Endothelial cell of umbilical vein (primary cell): ENCODE measurements at regions not wholly inside any gene's neighbourhood (a gene's known extent, or its start where the extent isn't known, plus 50 kb on each side); places are given as distances from the start of the nearest gene placed in this dataset.
"Not testable (repeated sequence)": the region's sequence is repeated elsewhere in the genome, so short reads cannot be mapped to it uniquely, and the experiment has no call there.

Source experiments
- BruUV-seq: library from RNA; stranded (reverse); fragments of 400-500 nt; replicated peaks from 2 replicates; lab custom pipeline; 2021; lab: Mats Ljungman, UMichigan
- CTCF ChIA-PET: fragments of 300-600, 350-600 bp; sonication (Branson Sonifier 250); formaldehyde crosslinking; loops from one replicate; lab custom pipeline; 2021; ENCODE audit warnings: antibody characterized with exemption, inconsistent platforms; lab: Charles Lee
- POLR2A ChIA-PET: fragments of 300-600, 350-600 bp; sonication (Branson Sonifier 250); formaldehyde crosslinking; loops from one replicate; lab custom pipeline; 2021; ENCODE audit warnings: antibody characterized with exemption, inconsistent platforms; lab: Charles Lee
- DNase-seq: peaks from one replicate; pipeline ENCODE4 v3.0.0-alpha.2; 2011; ENCODE audit warnings: low read depth, low spot score
- FAIRE-seq: peaks from 2 replicates; lab custom pipeline; 2011; peaks lifted over from hg19 to GRCh38; lab: Jason Lieb, UNC
- H2AFZ ChIP-seq: 2 replicates; pipeline ENCODE4 v1.6.0; 2012; ENCODE audit warnings: low read depth, low read length, control low read depth, inconsistent platforms
- H3K27ac ChIP-seq: 2 replicates; pipeline ENCODE4 v1.5.1; 2011; ENCODE audit warnings: low read depth, mild to moderate bottlenecking, control low read depth, low read length, moderate library complexity; ENCODE audit not compliant: insufficient read depth
- H3K27me3 ChIP-seq, 2 experiments: 2 replicates each; pipeline versions ENCODE4 v1.6.0 to v1.6.1; 2011; ENCODE audit warnings: low read length in 2 of 2, mixed read lengths in 1 of 2; ENCODE audit not compliant: control insufficient read depth in 2 of 2, insufficient read depth in 2 of 2
- H3K36me3 ChIP-seq, 2 experiments: 2 replicates in 1 of 2; 3 replicates in 1 of 2; pipeline ENCODE4 v1.5.1; 2011; ENCODE audit warnings: low read length in 2 of 2, mild to moderate bottlenecking in 1 of 2, moderate library complexity in 1 of 2; ENCODE audit not compliant: control insufficient read depth in 2 of 2, insufficient read depth in 2 of 2; ENCODE audit errors: extremely low read depth in 1 of 2
- H3K4me1 ChIP-seq: 3 replicates; pipeline ENCODE4 v1.5.1; 2011; ENCODE audit warnings: mild to moderate bottlenecking, low read length; ENCODE audit not compliant: control insufficient read depth, insufficient read depth; ENCODE audit errors: extremely low read depth
- H3K4me2 ChIP-seq: 2 replicates; pipeline ENCODE4 v1.6.1; 2011; ENCODE audit warnings: low read length, control low read depth, mixed read lengths; ENCODE audit not compliant: insufficient read depth
- H3K4me3 ChIP-seq, 3 experiments: fragments of 200-600 bp in 1 of 3; sonication (generic), shearing (Covaris generic) in 1 of 3; replicated peaks in 1 of 3; 2 replicates each; pipeline ENCODE4 v1.5.1; 2011 to 2016; ENCODE audit warnings: control low read depth in 3 of 3, low read length in 3 of 3, mild to moderate bottlenecking in 2 of 3, inconsistent platforms in 1 of 3, low read depth in 1 of 3, moderate library complexity in 1 of 3; ENCODE audit not compliant: insufficient read depth in 1 of 3
- H3K79me2 ChIP-seq: 2 replicates; pipeline ENCODE4 v1.6.0; 2012; ENCODE audit warnings: low read length, inconsistent platforms; ENCODE audit not compliant: control insufficient read depth, insufficient read depth
- H3K9ac ChIP-seq: replicated peaks from 2 replicates; pipeline ENCODE3; 2011; ENCODE audit warnings: low read length, control low read depth; ENCODE audit not compliant: insufficient read depth; ENCODE audit errors: extremely low read depth
- H3K9me1 ChIP-seq: replicated peaks from 3 replicates; pipeline ENCODE4 v1.6.0; 2011; ENCODE audit warnings: mild to moderate bottlenecking, low read length; ENCODE audit not compliant: control insufficient read depth, insufficient read depth; ENCODE audit errors: extremely low read depth
- H3K9me3 ChIP-seq: replicated peaks from 2 replicates; pipeline ENCODE4 v1.5.1; 2012; ENCODE audit warnings: low read length, inconsistent platforms; ENCODE audit not compliant: control insufficient read depth, insufficient read depth
- H4K20me1 ChIP-seq: replicated peaks from 2 replicates; pipeline ENCODE3; 2011; ENCODE audit warnings: mild to moderate bottlenecking, low read length; ENCODE audit not compliant: control insufficient read depth, insufficient read depth; ENCODE audit errors: extremely low read depth
- EZH2 ChIP-seq: IDR thresholded peaks from 2 replicates; pipeline ENCODE4 v1.6.1; 2012; ENCODE audit warnings: borderline replicate concordance, low read depth, mild to moderate bottlenecking, moderate library complexity, low read length, inconsistent platforms; ENCODE audit not compliant: severe bottlenecking
- FOS ChIP-seq: IDR thresholded peaks from 2 replicates; pipeline ENCODE4 v1.6.1; 2011; ENCODE audit warnings: mild to moderate bottlenecking, low read length, moderate library complexity, borderline replicate concordance; ENCODE audit not compliant: insufficient read depth
- GATA2 ChIP-seq: IDR thresholded peaks from 2 replicates; pipeline ENCODE4 v1.7.0; 2011; ENCODE audit warnings: low read depth, mild to moderate bottlenecking, moderate library complexity, mixed read lengths, low read length; ENCODE audit not compliant: insufficient read length, insufficient read depth
- JUN ChIP-seq: IDR thresholded peaks from 2 replicates; pipeline ENCODE4 v1.6.1; 2011; ENCODE audit warnings: borderline replicate concordance, low read depth; ENCODE audit not compliant: insufficient read length, insufficient read depth
- MYC ChIP-seq: IDR thresholded peaks from one replicate; pipeline ENCODE4 v1.6.1; 2011; ENCODE audit warnings: mild to moderate bottlenecking, low read depth, low read length
- POLR2A ChIP-seq: IDR thresholded peaks from 2 replicates; pipeline ENCODE4 v1.6.1; 2012; ENCODE audit warnings: low read depth, mild to moderate bottlenecking, control low read depth, low read length
- POLR2AphosphoS5 ChIP-seq: IDR thresholded peaks from 2 replicates; pipeline ENCODE4 v1.6.1; 2012; ENCODE audit warnings: low read depth, mild to moderate bottlenecking, control low read depth, low read length, moderate library complexity; ENCODE audit not compliant: insufficient read depth
- dilution Hi-C: fragments of 300-500 bp; cut with MboI; formaldehyde crosslinking; loops from one replicate; pipeline ENCODE4 v1.15.0; 2019; ENCODE audit warnings: low sequenced_read_pairs; ENCODE audit not compliant: extremely low pct_ligation_motif_present
- intact Hi-C: fragments of 100-400 bp; cut with micrococcal nuclease; formaldehyde crosslinking; loops from one replicate; pipeline ENCODE4 v1.10.0; 2022
- TF ChIP-seq, protein P1 (sequence below): IDR thresholded peaks from 2 replicates; pipeline ENCODE4 v1.6.1; 2011; ENCODE audit not compliant: insufficient read depth, insufficient read length
- TF ChIP-seq, protein P2 (sequence below), 2 donors: IDR thresholded peaks; 1 replicate in 1 of 2; 2 replicates in 1 of 2; pipeline ENCODE4 v1.5.1; 2011; ENCODE audit warnings: low read length in 2 of 2, mild to moderate bottlenecking in 2 of 2, moderate library complexity in 2 of 2, control low read depth in 1 of 2, inconsistent platforms in 1 of 2, low read depth in 1 of 2; ENCODE audit not compliant: insufficient read depth in 1 of 2; ENCODE audit errors: extremely low read depth in 1 of 2

DNA sequence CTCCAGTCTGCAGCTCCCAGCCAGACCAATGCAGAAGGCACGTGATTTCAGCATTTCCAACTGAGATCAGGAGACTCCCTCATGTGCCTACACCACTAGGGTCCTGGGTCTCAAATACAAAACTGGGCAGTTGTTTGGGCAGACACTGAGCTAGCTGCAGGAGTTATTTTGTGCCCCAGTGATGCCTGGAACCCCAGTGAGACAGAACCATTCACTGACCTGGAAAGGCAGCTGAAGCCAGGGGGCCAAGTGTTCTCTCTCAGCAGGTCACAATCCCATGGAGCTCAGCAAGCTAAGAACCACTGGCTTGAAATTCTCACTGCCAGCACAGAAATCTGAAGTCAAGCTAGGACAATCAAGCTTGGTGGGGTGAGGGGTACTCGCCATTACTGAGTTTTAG, 111.7 kb upstream of the TNFSF4 start:
- H3K4me1 ChIP-seq, result no peaks in the 10 kb centered on the region
- H3K9ac ChIP-seq, result no peak overlapping the region
- no peaks in the 10 kb centered on the region for H3K9me1 ChIP-seq
- H3K79me2 ChIP-seq, result no peaks in the 10 kb centered on the region
- intact Hi-C loops, result no loop called here
- no peak overlapping the region for H3K4me3 ChIP-seq
- H3K36me3 ChIP-seq, result no peaks in the 10 kb centered on the region
- H3K9me3 ChIP-seq, result no peaks in the 10 kb centered on the region
- DNase-seq (no peak), FAIRE-seq (no peak)
- POLR2A ChIA-PET, result no interaction called here
- BruUV-seq, result no TSS peak
- no peaks in the 10 kb centered on the region for H4K20me1 ChIP-seq
- TF ChIP-seq POLR2A (no peak), GATA2 (no peak), EZH2 (no peak), MYC (no peak), JUN (no peak), POLR2AphosphoS5 (no peak), FOS (no peak)
- TF ChIP-seq, protein P1, sequence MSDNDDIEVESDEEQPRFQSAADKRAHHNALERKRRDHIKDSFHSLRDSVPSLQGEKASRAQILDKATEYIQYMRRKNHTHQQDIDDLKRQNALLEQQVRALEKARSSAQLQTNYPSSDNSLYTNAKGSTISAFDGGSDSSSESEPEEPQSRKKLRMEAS, result no peak
- TF ChIP-seq, protein P2, sequence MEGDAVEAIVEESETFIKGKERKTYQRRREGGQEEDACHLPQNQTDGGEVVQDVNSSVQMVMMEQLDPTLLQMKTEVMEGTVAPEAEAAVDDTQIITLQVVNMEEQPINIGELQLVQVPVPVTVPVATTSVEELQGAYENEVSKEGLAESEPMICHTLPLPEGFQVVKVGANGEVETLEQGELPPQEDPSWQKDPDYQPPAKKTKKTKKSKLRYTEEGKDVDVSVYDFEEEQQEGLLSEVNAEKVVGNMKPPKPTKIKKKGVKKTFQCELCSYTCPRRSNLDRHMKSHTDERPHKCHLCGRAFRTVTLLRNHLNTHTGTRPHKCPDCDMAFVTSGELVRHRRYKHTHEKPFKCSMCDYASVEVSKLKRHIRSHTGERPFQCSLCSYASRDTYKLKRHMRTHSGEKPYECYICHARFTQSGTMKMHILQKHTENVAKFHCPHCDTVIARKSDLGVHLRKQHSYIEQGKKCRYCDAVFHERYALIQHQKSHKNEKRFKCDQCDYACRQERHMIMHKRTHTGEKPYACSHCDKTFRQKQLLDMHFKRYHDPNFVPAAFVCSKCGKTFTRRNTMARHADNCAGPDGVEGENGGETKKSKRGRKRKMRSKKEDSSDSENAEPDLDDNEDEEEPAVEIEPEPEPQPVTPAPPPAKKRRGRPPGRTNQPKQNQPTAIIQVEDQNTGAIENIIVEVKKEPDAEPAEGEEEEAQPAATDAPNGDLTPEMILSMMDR (IDR thresholded peaks at IDR 0.05; ENCODE audit: extremely low read depth in 1 of 2, insufficient read depth in 1 of 2, low read depth in 1 of 2, low read length in 2 of 2), result no peak
- H3K4me2 ChIP-seq, result no peak overlapping the region
- no peak overlapping the region for H2AFZ ChIP-seq
- no peak overlapping the region for H3K27ac ChIP-seq
- CTCF ChIA-PET, result interaction anchor here (0.7 kb wide), 1 partner anchor 64 kb away, joined by 3 read pairs; no protein-coding TSS in a partner anchor
- dilution Hi-C loops, result no loop called here
- peaks cover 0 to 1% of the 10 kb centered on the region in 2 experiments for H3K27me3 ChIP-seq

DNA sequence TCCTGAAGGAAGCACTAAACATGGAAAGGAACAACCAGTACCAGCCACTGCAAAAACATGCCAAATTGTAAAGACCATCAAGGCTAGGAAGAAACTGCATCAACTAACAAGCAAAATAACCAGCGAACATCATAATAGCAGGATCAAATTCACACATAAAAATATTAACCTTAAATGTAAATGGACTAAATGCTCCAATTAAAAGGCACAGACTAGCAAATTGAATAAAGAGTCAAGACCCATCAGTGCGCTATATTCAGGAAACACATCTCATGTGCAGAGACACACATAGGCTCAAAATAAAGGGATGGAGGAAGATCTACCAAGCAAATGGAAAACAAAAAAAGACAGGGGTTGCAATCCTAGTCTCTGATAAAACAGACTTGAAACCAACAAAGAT, 117.2 kb upstream of the TNFSF4 start:
- intact Hi-C loops, CTCF ChIA-PET, FAIRE-seq: not testable (repeated sequence)

DNA sequence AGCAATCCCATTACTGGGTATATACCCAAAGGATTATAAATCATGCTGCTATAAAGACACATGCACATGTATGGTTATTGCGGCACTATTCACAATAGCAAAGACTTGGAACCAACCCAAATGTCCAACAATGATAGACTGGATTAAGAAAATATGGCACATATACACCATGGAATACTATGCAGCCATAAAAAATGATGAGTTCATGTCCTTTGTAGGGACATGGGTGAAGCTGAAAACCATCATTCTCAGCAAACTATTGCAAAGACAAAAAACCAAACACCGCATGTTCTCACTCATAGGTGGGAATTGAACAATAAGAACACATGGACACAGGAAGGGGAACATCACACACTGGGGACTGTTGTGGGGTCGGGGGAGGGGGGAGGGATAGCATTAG, 120.9 kb upstream of the TNFSF4 start:
- FAIRE-seq, H3K9me3 ChIP-seq, H3K4me2 ChIP-seq, H3K4me3 ChIP-seq, H3K9ac ChIP-seq, BruUV-seq, H4K20me1 ChIP-seq, CTCF ChIA-PET, intact Hi-C loops, H3K9me1 ChIP-seq, H3K79me2 ChIP-seq, H3K36me3 ChIP-seq, H3K27me3 ChIP-seq, H2AFZ ChIP-seq, DNase-seq, dilution Hi-C loops, H3K27ac ChIP-seq, POLR2A ChIA-PET: not testable (repeated sequence)
- peaks cover 15% of the 10 kb centered on the region for H3K4me1 ChIP-seq

More for the DNA sequence above, 117.2 kb upstream of the TNFSF4 start:
- dilution Hi-C loops, H3K36me3 ChIP-seq, DNase-seq, H3K79me2 ChIP-seq, H3K27ac ChIP-seq, H3K4me2 ChIP-seq, H3K9me1 ChIP-seq, H3K4me1 ChIP-seq, H4K20me1 ChIP-seq, H2AFZ ChIP-seq, POLR2A ChIA-PET, H3K9me3 ChIP-seq, H3K9ac ChIP-seq, H3K27me3 ChIP-seq, BruUV-seq, H3K4me3 ChIP-seq: not testable (repeated sequence)
